ENCODE measurements at regions not wholly inside any gene's neighbourhood (a gene's known extent, or its start where the extent isn't known, plus 50 kb on each side); places are given as distances from the start of the nearest gene placed in this dataset.

GRCh38 chr6:134422426-134423231, 104.7 kb upstream of the SGK1 start:
- H3K27ac ChIP-seq (ENCODE audit: low read length), result no peak overlapping the region

GRCh38 chr6:134421501-134421900, 103.6 kb upstream of the SGK1 start:
- Histone ChIP-seq H3K9me3 (ENCODE audit: low read length) (no peaks in the 10 kb centered on the region), H3K27ac (ENCODE audit: low read length) (no peak overlapping the region), H2AFZ (ENCODE audit: low read length) (no peak overlapping the region), H3K79me2 (ENCODE audit: low read length) (no peaks in the 10 kb centered on the region), H3K9me2 (replicated peaks; ENCODE audit: insufficient read depth, low read length) (no peaks in the 10 kb centered on the region), H3K4me1 (ENCODE audit: low read length) (no peaks in the 10 kb centered on the region), H4K20me1 (ENCODE audit: insufficient read depth, low read depth, low read length) (no peaks in the 10 kb centered on the region), H3K4me3 (ENCODE audit: low read length) (no peak overlapping the region), H3K27me3 (ENCODE audit: low read length) (no peaks in the 10 kb centered on the region), H3K9ac (ENCODE audit: low read length) (no peak overlapping the region), H3K4me2 (ENCODE audit: low read depth, low read length, poor library complexity, severe bottlenecking) (no peak overlapping the region), H3K36me3 (ENCODE audit: insufficient read depth, low read length) (no peaks in the 10 kb centered on the region)
- no peak for DNase-seq

More at GRCh38 chr6:134422426-134423231, 104.7 kb upstream of the SGK1 start:
- Histone ChIP-seq H3K4me2 (ENCODE audit: low read depth, low read length, poor library complexity, severe bottlenecking) (no peak overlapping the region), H3K4me1 (ENCODE audit: low read length) (no peaks in the 10 kb centered on the region), H3K4me3 (ENCODE audit: low read length) (no peak overlapping the region), H3K9me2 (replicated peaks; ENCODE audit: insufficient read depth, low read length) (no peaks in the 10 kb centered on the region), H4K20me1 (ENCODE audit: insufficient read depth, low read depth, low read length) (no peaks in the 10 kb centered on the region), H3K9ac (ENCODE audit: low read length) (no peak overlapping the region), H3K36me3 (ENCODE audit: insufficient read depth, low read length) (no peaks in the 10 kb centered on the region), H3K27me3 (ENCODE audit: low read length) (no peaks in the 10 kb centered on the region), H3K79me2 (ENCODE audit: low read length) (no peaks in the 10 kb centered on the region), H3K9me3 (ENCODE audit: low read length) (no peaks in the 10 kb centered on the region), H2AFZ (ENCODE audit: low read length) (no peak overlapping the region)
- no peak for DNase-seq

- H3K9me3 ChIP-seq (ENCODE audit: low read length), result no peaks in the 10 kb centered on the region
- H3K9me2 ChIP-seq (replicated peaks; ENCODE audit: insufficient read depth, low read length), result no peaks in the 10 kb centered on the region
- no peaks in the 10 kb centered on the region for H3K4me1 ChIP-seq (ENCODE audit: low read length)
- H3K4me3 ChIP-seq (ENCODE audit: low read length), result no peak overlapping the region
- H3K79me2 ChIP-seq (ENCODE audit: low read length), result no peaks in the 10 kb centered on the region
- no peak for DNase-seq
- no peaks in the 10 kb centered on the region for H3K27me3 ChIP-seq (ENCODE audit: low read length)
- H3K9ac ChIP-seq (ENCODE audit: low read length), result no peak overlapping the region
- H4K20me1 ChIP-seq (ENCODE audit: insufficient read depth, low read depth, low read length), result no peaks in the 10 kb centered on the region
- no peak overlapping the region for H3K27ac ChIP-seq (ENCODE audit: low read length)
- no peak overlapping the region for H3K4me2 ChIP-seq (ENCODE audit: low read depth, low read length, poor library complexity, severe bottlenecking)
- H3K36me3 ChIP-seq (ENCODE audit: insufficient read depth, low read length), result no peaks in the 10 kb centered on the region
- H2AFZ ChIP-seq (ENCODE audit: low read length), result no peak overlapping the region
These were observed 102.8 kb upstream of the SGK1 start for GRCh38 chr6:134420614-134421181.

- Histone ChIP-seq H3K4me3 (ENCODE audit: low read length) (no peak overlapping the region), H2AFZ (ENCODE audit: low read length) (no peak overlapping the region), H3K79me2 (ENCODE audit: low read length) (no peaks in the 10 kb centered on the region), H3K27ac (ENCODE audit: low read length) (no peak overlapping the region), H3K4me2 (ENCODE audit: low read depth, low read length, poor library complexity, severe bottlenecking) (no peak overlapping the region), H3K9ac (ENCODE audit: low read length) (no peak overlapping the region), H3K27me3 (ENCODE audit: low read length) (no peaks in the 10 kb centered on the region), H3K36me3 (ENCODE audit: insufficient read depth, low read length) (no peaks in the 10 kb centered on the region), H4K20me1 (ENCODE audit: insufficient read depth, low read depth, low read length) (no peaks in the 10 kb centered on the region), H3K9me2 (replicated peaks; ENCODE audit: insufficient read depth, low read length) (no peaks in the 10 kb centered on the region), H3K4me1 (ENCODE audit: low read length) (peaks cover 8% of the 10 kb centered on the region), H3K9me3 (ENCODE audit: low read length) (no peaks in the 10 kb centered on the region)
- DNase-seq, result no peak
These were observed 101.8 kb upstream of the SGK1 start for GRCh38 chr6:134419716-134420115.

GRCh38 chr6:134416418-134417154, 98.7 kb upstream of the SGK1 start:
- DNase-seq, result no peak
- Histone ChIP-seq H3K9me2 (replicated peaks; ENCODE audit: insufficient read depth, low read length) (no peaks in the 10 kb centered on the region), H3K9ac (ENCODE audit: low read length) (no peak overlapping the region), H4K20me1 (ENCODE audit: insufficient read depth, low read depth, low read length) (no peaks in the 10 kb centered on the region), H3K36me3 (ENCODE audit: insufficient read depth, low read length) (no peaks in the 10 kb centered on the region), H3K27me3 (ENCODE audit: low read length) (no peaks in the 10 kb centered on the region), H3K79me2 (ENCODE audit: low read length) (no peaks in the 10 kb centered on the region), H2AFZ (ENCODE audit: low read length) (no peak overlapping the region), H3K9me3 (ENCODE audit: low read length) (no peaks in the 10 kb centered on the region), H3K4me1 (ENCODE audit: low read length) (peaks cover 10% of the 10 kb centered on the region), H3K4me2 (ENCODE audit: low read depth, low read length, poor library complexity, severe bottlenecking) (no peak overlapping the region), H3K27ac (ENCODE audit: low read length) (no peak overlapping the region), H3K4me3 (ENCODE audit: low read length) (no peak overlapping the region)

GRCh38 chr6:134415656-134416055, 97.7 kb upstream of the SGK1 start:
- Histone ChIP-seq H3K36me3 (ENCODE audit: insufficient read depth, low read length) (no peaks in the 10 kb centered on the region), H3K4me3 (ENCODE audit: low read length) (no peak overlapping the region), H4K20me1 (ENCODE audit: insufficient read depth, low read depth, low read length) (no peaks in the 10 kb centered on the region), H3K27ac (ENCODE audit: low read length) (no peak overlapping the region), H3K4me1 (ENCODE audit: low read length) (peaks cover 10% of the 10 kb centered on the region), H3K9me3 (ENCODE audit: low read length) (no peaks in the 10 kb centered on the region), H3K4me2 (ENCODE audit: low read depth, low read length, poor library complexity, severe bottlenecking) (no peak overlapping the region), H3K79me2 (ENCODE audit: low read length) (no peaks in the 10 kb centered on the region), H3K9me2 (replicated peaks; ENCODE audit: insufficient read depth, low read length) (no peaks in the 10 kb centered on the region), H2AFZ (ENCODE audit: low read length) (no peak overlapping the region), H3K9ac (ENCODE audit: low read length) (no peak overlapping the region), H3K27me3 (ENCODE audit: low read length) (no peaks in the 10 kb centered on the region)
- no peak for DNase-seq

GRCh38 chr6:134415194-134415593, 97.3 kb upstream of the SGK1 start:
- no peaks in the 10 kb centered on the region for H3K9me2 ChIP-seq (replicated peaks; ENCODE audit: insufficient read depth, low read length)
- H3K9me3 ChIP-seq (ENCODE audit: low read length), result no peaks in the 10 kb centered on the region
- H3K27me3 ChIP-seq (ENCODE audit: low read length), result no peaks in the 10 kb centered on the region
- no peak overlapping the region for H3K27ac ChIP-seq (ENCODE audit: low read length)
- no peak overlapping the region for H2AFZ ChIP-seq (ENCODE audit: low read length)
- no peaks in the 10 kb centered on the region for H4K20me1 ChIP-seq (ENCODE audit: insufficient read depth, low read depth, low read length)
- no peak overlapping the region for H3K4me3 ChIP-seq (ENCODE audit: low read length)
- no peak overlapping the region for H3K4me2 ChIP-seq (ENCODE audit: low read depth, low read length, poor library complexity, severe bottlenecking)
- no peak for DNase-seq
- H3K79me2 ChIP-seq (ENCODE audit: low read length), result no peaks in the 10 kb centered on the region
- no peaks in the 10 kb centered on the region for H3K36me3 ChIP-seq (ENCODE audit: insufficient read depth, low read length)
- H3K4me1 ChIP-seq (ENCODE audit: low read length), result peaks cover 10% of the 10 kb centered on the region
- no peak overlapping the region for H3K9ac ChIP-seq (ENCODE audit: low read length)

- Histone ChIP-seq H3K4me2 (ENCODE audit: low read depth, low read length, poor library complexity, severe bottlenecking) (peak overlapping the region; percentile 28), H3K9me2 (replicated peaks; ENCODE audit: insufficient read depth, low read length) (no peaks in the 10 kb centered on the region), H3K4me1 (ENCODE audit: low read length) (peaks cover 10% of the 10 kb centered on the region), H3K79me2 (ENCODE audit: low read length) (no peaks in the 10 kb centered on the region), H3K4me3 (ENCODE audit: low read length) (no peak overlapping the region), H2AFZ (ENCODE audit: low read length) (no peak overlapping the region), H4K20me1 (ENCODE audit: insufficient read depth, low read depth, low read length) (no peaks in the 10 kb centered on the region), H3K27ac (ENCODE audit: low read length) (no peak overlapping the region), H3K36me3 (ENCODE audit: insufficient read depth, low read length) (no peaks in the 10 kb centered on the region), H3K9me3 (ENCODE audit: low read length) (no peaks in the 10 kb centered on the region), H3K9ac (ENCODE audit: low read length) (no peak overlapping the region), H3K27me3 (ENCODE audit: low read length) (no peaks in the 10 kb centered on the region)
- peak; percentile 74 for DNase-seq
These were observed 96.9 kb upstream of the SGK1 start for GRCh38 chr6:134414793-134415192.

All from Karpas-422 (cell line).